Suppressor macrophage treated with lipopolysaccharide for 4 hours (primary cell): ENCODE measurements at regions not wholly inside any gene's neighbourhood (a gene's known extent, or its start where the extent isn't known, plus 50 kb on each side); places are given as distances from the start of the nearest gene placed in this dataset.
A peak's percentile ranks its signal among the peaks of the same experiment; 100 is the strongest.

Experiments used
- DNase-seq: peaks from one replicate; pipeline ENCODE4 v3.0.0-alpha.2; 2020

DNA sequence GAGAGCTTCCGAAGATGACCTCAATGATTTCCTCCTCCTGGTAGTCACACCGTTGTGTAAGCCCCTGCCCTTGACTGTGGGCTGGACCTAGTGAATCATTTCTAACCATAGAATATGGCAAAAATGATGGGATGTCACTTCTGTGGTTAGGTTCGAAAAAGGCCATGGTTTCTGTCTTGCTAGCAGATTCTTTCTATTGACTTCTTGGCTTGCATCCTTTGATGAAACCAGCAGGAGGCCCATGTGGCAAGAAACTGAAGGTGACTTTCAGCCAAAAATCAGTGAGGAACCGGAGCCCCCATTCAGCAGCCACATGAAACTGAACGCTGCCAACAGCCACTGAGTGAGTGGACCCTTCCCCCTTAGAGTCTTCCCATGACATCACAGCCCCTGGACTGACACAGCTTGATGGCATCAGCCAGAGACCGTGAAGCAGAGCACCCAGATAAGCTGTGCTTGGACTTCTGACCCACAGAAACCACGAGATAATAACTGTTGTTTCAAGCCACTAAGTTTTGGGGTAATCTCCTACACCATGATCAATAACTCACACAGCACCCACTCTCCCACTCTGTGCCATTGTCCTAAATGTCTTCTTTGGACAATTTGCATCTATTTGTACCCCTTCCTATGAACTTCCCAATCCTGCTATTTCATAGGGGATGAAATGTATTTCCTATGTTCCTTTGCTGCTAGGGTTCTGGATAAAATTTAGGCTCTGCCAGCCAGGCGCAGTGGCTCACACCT lies 148.0 kb upstream of the STX18 start:
- no peak for DNase-seq

DNA sequence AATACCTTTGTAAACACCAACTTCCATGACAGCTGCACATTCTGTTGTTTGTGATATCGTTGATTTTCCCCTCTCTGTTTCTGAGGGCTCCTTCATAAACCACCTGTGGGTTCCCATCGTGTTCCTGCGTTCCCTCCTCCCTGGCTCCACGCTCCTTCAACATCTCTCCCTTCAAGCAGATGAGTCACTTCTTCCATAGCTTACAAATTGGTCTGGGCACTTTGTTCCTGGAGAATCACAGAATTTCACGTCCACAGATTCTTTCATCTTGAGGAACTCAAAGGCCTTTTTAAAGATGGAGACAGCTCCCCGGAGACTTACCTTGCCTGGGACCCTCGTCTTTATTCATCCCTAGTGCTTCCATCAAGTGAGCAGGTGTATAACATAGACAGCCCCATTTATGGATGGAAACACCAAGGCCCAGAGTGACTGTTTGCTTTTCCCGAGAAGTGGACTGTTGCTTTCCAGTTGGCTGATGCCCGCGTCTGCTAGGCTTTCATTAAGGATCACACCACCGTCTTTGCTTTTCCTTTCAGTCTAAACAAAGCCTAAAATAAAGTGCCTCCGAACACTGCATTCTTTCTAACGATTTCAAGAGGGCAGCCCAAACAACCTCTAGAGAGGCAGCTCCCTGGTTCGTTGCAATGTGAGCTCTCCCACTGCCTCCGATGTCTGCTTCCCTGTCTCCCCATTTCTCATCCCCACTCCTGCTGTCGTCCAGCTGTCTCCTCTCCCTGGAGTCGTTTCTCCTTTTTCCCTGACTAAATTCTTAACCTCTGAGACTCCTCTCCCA lies 146.3 kb upstream of the STX18 start:
- DNase-seq, result no peak

DNA sequence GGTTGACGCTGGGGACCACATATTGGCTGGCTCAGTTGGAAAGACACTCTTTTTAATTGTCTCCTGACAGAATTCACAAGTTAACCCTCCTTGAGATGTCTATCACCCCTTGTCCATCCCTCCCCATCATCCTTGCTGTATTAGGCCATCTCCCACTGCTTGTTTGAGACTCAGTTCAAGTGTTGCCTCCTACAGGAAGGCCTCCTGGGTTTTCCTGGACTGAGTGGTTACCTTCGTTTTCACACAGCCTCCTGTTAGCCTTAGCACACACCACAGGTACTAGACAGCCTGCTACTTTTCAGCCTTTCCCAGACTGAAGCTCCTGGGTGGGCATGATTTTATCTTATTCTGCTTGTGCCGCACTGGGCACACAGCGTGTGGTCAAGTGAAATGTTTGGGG lies 145.3 kb upstream of the STX18 start:
- no peak for DNase-seq

DNA sequence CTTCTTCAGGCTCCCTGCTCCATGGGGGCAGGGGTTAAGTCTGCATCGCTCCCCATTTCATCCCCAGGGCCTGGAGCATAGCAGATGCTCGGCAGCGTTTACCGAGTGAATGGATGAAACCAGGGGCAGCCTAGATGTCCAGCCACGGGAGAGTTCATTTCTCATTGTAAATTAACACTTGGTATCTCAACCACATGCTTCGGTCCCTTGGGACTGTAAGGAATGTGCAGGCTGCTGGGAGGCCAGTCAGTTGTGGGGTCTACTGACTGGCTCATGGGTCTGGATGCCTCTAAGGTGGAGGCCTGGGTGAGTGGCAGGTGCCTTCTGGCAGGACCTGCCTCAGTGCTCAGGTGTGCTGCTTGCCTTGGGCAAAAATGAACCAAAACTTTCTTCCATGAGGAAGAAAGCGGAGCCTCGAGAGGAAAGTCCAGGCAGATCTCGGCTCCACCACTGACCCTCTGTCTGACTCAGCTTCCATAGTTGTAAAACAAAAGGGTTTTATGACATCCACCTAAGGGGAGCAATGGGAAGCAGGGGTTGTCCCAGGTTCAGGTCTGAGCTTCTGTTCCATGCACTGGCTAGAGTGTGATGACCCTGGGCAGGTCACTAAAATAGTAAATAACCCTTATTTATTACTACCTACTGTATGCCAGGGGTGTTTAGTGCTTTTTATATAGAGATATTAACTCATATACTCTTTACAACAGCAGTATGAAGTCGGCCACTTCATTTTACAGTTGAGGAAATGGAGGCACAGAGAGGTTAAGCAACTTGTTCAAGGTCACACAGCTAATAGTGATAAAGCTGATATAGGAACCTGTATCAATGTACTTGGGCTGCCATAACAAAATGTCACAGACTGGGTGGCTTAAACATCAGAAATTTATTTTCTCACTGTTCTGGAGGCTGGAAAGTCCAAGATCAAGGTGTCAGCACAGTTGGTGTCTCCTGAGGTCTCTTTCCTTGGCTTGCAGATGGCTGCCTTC lies 144.3 kb upstream of the STX18 start:
- DNase-seq, result no peak

DNA sequence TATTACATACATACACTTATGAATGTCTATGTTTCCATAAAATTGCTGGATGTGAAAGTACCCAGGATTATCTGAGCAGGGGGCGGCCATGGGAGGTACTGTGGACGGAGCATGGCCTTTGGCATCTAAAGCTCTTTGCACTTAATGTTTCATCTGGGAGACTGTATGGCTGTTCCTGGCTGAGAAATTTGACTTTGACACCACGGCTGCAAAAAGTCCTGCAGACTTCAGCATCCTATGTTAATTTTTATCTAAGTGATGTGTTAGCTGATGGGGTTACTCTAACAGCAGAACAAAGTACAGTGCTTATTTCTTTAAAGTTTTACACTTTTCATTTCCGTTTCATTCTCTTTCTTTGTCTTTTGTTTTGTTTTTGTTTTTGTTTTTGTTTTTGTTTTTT lies 139.8 kb upstream of the STX18 start:
- no peak for DNase-seq

DNA sequence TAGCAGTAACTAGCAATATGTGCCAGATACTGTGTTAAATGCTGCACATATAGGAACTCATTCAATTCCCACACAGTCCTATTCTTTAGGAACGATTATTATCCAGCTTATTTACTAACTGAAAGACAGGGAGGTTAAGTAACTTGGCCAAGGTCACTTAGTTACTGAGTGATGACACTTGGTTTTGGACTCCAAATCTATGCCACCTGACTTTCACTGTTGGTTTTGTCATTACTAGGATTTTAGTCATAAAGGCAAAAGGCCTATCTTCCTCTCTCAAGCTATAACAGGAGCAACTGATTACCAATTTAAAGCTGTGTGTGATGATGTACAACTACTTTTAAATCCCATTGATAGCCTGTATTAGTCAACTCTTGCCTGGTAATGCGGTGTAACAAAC lies 138.9 kb upstream of the STX18 start:
- no peak for DNase-seq

DNA sequence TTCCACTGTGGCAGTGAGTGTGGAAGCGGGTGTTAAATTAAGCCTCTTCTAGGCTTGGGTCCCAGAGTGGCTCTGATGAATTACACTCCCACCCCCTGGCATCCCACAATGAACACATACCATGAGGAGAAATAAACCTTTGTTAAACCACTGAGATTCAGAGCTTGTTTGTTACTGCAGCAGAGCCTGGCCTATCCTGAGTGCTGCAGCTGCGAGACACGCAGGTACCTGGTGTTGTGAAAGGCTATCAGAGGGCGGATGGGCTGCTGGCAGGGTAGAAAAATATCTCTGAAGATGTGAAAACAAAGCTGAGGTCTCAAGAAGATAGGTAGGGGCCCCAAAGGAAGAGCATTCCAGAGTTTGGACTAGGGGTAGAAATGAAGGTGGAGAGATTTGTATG lies 138.4 kb upstream of the STX18 start:
- no peak for DNase-seq

DNA sequence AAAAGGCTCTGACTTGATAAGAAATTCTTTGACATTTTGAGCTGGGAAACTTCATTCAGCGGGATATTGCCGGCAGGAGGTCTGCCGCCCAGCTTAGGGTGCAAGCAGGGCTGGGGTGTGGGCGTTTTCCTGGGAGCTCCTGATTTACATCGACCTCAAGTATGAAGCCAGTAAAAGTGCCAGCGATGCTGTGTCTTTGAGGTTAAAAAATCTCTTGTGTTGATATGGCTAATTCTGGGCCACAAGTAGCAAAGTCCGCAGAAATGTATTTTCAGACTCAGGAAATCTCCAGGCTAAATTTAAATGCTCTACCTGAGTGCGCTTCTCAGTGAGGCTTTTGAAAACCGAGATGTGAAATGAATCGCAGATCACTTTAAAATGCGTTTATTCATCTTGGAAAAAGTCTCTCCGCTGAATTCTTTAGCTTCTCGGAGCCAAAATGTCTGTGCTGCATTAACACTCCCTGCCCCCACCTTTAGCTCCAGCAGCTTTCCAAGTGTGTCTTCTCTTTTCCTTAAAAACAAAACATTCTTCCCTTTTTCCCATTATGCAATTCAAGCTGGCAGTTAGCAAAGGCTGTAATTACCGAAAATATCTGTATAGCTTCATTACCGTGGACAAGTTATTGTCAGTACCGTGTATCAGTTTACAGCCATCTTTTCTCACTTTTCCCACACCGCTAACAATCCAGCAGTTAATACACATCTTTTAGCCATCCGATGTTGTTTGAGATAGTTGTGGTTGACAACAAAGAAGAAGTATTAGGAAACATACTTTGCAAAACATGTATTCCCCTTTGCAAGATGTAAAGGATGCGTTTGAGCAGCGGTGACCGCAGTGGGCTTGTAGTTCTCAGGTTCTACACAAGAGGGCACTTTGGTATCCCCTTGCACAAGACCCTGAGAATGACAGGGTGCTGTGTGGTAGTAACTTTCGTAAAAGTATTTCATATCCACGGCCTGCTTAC lies 136.0 kb upstream of the STX18 start:
- DNase-seq, result peak; percentile 12

DNA sequence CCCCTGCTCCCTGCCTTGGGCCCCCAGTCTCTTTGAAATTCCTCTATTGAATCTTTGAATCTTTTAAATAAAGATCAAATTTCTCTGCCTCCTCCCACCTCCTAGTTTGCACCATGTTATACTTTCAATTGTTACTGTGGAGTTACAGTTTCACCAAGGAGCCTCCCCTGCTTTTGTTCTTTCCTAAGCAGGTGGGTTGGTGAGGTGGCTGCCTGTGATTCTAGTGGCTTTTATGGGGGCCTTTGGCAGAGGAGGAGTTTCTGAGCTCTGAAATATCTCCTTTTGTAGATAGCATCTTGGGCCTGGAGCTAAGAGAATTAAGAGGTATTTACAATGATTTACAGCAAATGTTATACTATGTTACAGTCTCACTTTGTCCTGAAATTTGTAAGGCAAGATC lies 133.8 kb upstream of the STX18 start:
- no peak for DNase-seq

DNA sequence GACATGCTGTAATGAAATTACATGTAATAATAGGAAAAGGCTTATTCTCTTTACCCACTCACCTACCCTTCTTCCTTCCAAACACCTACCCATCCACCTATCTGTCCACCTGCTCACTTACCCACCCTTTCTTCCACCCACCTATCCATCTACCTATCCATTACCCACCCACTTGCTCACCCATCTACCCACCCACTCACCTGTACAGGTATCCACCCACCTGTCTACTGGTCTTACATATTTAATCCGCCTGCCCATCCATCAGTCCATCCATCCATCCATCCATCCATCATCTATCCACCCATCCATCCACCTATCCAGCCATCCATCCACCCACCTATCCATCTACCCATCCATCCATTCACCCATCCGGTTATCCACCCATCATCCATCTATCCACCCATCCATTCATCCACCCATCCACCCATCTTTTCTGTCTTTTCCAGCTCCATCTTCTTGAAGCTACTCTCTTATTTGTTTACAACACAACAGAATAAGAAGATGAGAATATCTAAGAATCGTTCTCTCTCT lies 133.3 kb upstream of the STX18 start:
- no peak for DNase-seq

DNA sequence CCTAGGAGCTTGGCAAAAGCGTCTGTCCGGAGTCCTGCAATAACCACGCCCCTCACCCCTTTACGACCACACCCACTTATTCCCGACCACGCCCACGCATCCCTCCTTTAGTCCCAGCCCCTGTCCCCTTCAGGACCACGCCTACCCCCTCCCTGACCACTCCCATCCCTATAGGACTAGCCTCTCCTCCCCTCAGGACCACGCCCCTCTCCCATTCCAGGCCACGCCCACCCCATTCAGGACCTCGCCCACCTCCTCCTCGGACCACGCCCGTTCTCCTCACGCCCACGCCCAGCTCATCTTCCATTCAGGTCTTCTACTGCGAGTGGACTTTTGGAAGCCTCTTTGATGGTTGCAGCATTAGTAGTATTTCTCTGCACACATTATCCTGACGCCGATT lies 131.2 kb upstream of the STX18 start:
- DNase-seq, result no peak

DNA sequence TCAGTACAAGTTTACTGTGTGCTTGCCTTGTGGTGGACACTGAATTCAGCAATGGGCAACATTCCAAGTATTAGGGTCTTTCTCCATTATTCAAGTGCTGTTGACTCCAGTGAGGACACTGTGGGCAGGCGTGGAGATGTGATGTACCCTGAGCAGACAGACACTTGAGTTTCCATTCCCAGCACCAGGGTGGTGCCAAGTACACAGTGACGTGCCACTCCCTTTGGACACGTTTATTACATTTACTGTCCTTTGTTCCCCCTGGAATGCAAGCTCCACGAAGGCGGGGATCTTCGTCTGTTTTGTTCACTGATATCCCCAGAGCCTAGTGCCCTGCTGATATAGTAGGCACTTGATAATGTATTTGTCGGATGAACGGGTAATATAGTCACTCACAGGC lies 130.6 kb upstream of the STX18 start:
- no peak for DNase-seq

DNA sequence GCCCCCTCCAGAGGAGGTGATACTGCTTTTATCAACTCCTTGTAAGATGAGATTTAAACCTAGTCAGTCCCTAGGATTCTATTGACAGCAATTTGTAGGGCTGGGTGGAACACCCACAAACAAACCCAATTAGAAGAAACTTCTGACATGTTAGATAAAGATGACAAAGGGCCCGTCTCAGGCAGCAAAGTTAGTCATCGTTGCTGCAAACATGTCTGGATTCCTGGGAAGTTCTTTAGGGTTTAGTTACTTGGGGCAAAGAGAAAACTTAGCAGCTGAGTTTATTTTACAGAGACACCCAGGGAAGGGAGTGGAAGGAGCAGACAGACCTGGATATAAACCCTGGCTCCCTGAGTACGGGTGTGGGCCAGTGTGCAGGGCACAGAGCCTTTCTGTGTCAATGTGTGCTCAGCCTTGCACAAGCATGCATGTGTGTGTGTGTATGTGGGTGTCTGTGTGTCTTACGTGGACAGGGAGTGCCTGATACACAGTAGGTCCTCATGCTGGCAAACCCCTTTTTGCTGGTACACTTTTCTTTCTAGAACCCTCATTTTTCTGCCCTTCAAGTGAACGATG lies 130.0 kb upstream of the STX18 start:
- no peak for DNase-seq

DNA sequence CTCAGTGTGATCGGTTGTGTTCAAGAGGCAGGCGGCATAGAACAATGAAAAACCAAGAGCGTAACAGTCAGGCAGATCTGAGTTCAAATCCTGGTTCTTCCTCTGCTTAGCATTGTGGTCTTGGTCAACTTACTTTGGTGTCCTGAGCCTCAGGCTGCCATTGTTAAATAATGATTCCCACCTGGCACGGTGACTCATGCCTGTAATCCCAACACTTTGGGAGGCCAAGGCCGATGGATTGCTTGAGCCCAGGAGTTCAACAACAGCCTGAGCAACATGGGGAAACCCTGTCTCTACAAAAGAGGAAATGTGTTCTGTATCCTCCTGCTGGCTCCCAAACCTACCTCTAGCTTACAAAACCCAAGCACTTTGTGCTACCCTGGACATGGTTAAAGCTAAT lies 129.0 kb upstream of the STX18 start:
- DNase-seq, result no peak

DNA sequence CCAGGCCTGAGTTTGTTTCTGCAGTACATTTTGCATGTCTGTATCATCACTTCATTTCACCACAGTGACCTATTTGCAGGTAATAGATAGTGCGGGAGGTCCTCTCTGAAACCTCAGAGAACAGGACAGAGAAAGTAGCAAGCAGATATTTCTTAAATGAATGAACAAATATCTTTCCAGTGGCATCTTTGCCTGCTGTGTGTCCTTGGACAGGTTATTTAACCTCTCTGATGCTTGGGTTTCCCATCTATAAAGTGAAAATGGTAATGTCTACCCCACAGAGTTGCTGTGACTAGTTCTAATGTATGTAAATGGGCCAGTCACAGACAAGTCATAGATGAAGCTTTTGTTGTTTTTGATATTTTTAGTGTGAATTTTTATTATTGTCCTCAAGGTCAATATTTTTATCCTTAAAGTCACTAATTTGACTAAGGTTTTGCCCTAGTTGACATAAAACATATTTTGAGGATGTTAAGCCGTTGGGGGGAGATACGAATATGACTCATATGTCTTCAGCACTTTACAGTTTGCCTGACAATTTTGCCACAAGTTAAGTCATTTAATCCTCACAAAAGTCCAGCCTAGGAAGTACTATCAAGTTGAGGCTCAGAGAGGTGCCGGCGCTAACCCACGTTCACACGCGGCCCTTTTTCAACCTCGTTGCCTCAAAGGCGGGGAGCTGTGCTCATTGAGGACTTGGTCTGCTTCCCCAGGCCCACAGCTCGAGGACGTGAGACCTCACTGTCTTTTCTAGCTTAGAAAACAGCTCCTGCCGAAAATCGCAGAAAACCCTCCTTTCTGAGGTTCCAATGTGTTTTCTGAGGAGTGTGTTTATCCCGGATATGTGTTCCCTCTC lies 126.7 kb upstream of the STX18 start:
- no peak for DNase-seq

DNA sequence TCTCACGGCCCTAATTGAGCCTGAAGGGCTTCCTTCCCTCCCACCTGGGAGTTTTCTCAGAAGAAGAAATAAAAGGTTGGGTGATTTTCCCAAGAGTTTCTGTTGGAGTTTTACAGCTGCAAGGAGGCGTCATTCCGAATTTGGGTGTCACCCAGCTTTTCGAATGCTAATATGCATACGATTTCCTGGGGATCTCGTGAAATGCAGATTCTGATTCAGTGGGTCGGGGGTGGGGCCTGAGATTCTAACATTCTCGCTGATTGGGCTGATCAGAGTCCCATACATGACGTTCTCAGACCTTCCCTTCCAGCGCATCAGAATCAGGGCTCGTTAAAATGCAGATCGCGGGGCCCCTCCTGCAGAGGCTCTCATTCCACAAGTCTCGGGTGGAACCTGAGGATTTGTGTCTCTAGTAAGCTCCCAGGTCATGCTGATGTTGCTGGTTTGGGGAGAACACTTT lies 125.8 kb upstream of the STX18 start:
- no peak for DNase-seq

DNA sequence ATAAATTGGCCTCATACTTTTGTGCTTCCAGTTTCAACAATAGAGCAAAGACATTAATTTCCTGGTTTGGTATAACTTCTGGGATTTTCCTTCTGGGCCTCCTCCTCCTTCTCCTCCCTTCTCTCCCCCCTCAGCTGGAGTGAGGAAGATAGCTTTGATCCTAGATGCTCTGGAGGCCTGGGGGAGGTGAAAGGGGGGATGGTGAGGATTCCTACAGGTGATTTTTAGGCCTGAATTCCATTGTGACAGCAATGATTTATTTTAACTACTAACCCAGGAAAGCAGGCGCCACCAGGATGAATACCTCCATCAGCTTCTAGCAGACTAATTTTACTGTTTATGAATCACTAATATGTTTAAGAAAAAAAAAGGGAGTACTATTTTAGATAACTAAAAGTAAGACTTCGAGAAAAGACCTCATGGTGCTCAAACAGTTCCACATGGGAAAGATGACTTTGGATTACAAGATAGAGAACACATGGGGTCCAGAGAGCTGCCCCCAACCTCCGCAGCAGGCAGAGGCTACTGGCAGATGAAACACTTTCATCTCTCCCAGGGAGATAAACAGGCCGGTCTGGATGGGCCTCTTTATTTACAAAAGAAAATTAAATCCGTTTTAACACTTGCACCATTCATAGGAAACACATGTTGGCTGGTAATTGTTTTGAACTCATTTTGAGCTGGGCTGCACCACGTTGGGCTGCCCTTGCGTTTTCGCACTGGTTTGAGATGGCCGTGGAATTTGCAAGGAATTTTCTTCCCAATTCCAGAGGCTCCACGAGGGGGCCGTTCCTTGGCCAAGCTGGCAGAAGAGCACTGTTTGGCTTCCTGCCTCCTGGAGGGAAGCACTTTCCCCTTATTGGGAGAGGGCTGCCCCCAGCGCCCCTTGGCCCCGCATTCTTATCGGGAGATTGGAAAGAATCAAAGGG lies 125.1 kb upstream of the STX18 start:
- no peak for DNase-seq

DNA sequence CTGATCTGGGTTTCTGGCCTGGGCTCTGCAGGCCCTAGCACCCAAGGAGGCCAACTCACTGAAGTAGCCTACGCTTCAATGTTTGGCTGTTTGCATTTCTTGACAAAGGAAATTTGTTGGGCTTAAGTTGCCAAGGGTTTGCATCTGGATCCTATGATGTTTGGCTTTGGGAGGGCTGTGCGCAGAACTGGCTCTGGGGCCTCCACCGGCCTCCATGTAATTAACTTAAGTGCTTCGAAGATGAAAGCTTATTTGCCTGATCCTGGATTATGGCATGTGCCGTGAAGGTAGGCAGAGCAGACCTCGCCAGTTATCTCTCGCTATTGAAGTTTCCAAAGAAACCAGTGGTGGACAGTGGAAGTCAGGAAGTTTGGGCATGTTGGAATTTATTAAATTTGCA lies 124.3 kb upstream of the STX18 start:
- DNase-seq, result no peak

DNA sequence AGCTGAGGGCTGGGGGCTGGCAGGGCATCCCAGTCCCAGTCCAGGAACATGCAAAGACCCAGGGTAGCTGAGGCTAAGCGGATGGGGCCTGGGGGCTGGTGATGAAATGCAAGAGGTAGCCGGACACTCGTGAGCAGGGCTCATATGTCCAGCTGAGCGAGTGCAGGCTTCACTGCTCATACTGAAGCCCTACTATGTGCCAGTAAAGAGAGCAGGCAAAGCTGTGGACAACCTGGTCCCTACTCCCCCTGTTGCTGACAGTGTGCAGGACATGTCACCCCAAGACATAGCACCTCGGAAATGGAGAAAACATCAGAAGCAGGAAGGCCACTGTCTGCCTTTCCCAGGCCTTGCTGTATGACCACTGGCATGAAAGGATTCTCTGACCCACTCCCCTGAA lies 122.4 kb upstream of the STX18 start:
- no peak for DNase-seq
